ENCODE measurements at regions not wholly inside any gene's neighbourhood (a gene's known extent, or its start where the extent isn't known, plus 50 kb on each side); places are given as distances from the start of the nearest gene placed in this dataset.

- Histone ChIP-seq H3K4me1 (no peaks in the 10 kb centered on the region), H3K9me3 (no peaks in the 10 kb centered on the region), H3K36me3 (ENCODE audit: insufficient read depth in 1 of 2, low read depth in 1 of 2) (no peaks in the 10 kb centered on the region), H3K27ac (no peak overlapping the region), H3K27me3 (ENCODE audit: insufficient read depth in 3 of 3, low read length in 2 of 3) (no peaks in the 10 kb centered on the region), H3K4me3 (no peak overlapping the region)
- TF ChIP-seq CTCF (IDR thresholded peaks at IDR 0.05) = no peak
- no peak for ATAC-seq
- intact Hi-C loops (cut with DNase I) = no loop called here
- DNase-seq = no peak
Observed at GRCh38 chr14:40889126-40889525, 717.5 kb upstream of the LRFN5 start.

- Histone ChIP-seq H3K36me3 (ENCODE audit: insufficient read depth in 1 of 2, low read depth in 1 of 2) (no peaks in the 10 kb centered on the region), H3K27ac (no peak overlapping the region), H3K4me3 (no peak overlapping the region), H3K9me3 (peaks cover 2% of the 10 kb centered on the region), H3K4me1 (no peaks in the 10 kb centered on the region), H3K27me3 (ENCODE audit: insufficient read depth in 3 of 3, low read length in 2 of 3) (no peaks in the 10 kb centered on the region)
- ATAC-seq (no peak), DNase-seq (no peak)
- intact Hi-C loops (cut with DNase I) = no loop called here
- 91 to 97% (median 94%) methylated on average over 2 of the region's 2 CpGs for WGBS, 3 donors
- no peak for TF ChIP-seq CTCF (IDR thresholded peaks at IDR 0.05)
Observed at GRCh38 chr14:40887912-40888311, 718.8 kb upstream of the LRFN5 start.

- DNase-seq (no peak), ATAC-seq (no peak)
- TF ChIP-seq CTCF (IDR thresholded peaks at IDR 0.05) = no peak
- Histone ChIP-seq H3K27ac (no peak overlapping the region), H3K27me3 (ENCODE audit: insufficient read depth in 3 of 3, low read length in 2 of 3) (no peaks in the 10 kb centered on the region), H3K4me3 (no peak overlapping the region), H3K36me3 (ENCODE audit: insufficient read depth in 1 of 2, low read depth in 1 of 2) (no peaks in the 10 kb centered on the region), H3K4me1 (no peaks in the 10 kb centered on the region), H3K9me3 (no peaks in the 10 kb centered on the region)
- 31 to 42% (median 31%) methylated on average over 1 of the region's 1 CpG for WGBS, 3 donors
- intact Hi-C loops (cut with DNase I) = no loop called here
Observed at GRCh38 chr14:40870252-40870651, 736.4 kb upstream of the LRFN5 start.

- WGBS, 3 donors = 62 to 80% (median 62%) methylated on average over 1 of the region's 1 CpG
Observed at GRCh38 chr14:40859055-40859454, 747.6 kb upstream of the LRFN5 start.

More at GRCh38 chr14:40859055-40859454, 747.6 kb upstream of the LRFN5 start:
- intact Hi-C loops (cut with DNase I) = no loop called here
- TF ChIP-seq CTCF (IDR thresholded peaks at IDR 0.05) = no peak
- no peaks in the 10 kb centered on the region for H3K36me3 ChIP-seq (ENCODE audit: insufficient read depth in 1 of 2, low read depth in 1 of 2)
- ATAC-seq (no peak), DNase-seq (no peak)
- H3K27ac ChIP-seq = no peak overlapping the region
- no peaks in the 10 kb centered on the region for H3K27me3 ChIP-seq (ENCODE audit: insufficient read depth in 3 of 3, low read length in 2 of 3)
- no peaks in the 10 kb centered on the region for H3K9me3 ChIP-seq
- H3K4me1 ChIP-seq = no peaks in the 10 kb centered on the region
- H3K4me3 ChIP-seq = no peak overlapping the region
